NB4 (cell line): ENCODE measurements at regions not wholly inside any gene's neighbourhood (a gene's known extent, or its start where the extent isn't known, plus 50 kb on each side); places are given as distances from the start of the nearest gene placed in this dataset.
"Not testable (repeated sequence)": the region's sequence is repeated elsewhere in the genome, so short reads cannot be mapped to it uniquely, and the experiment has no call there.

Experiments
- DNase-seq: peaks from one replicate; pipeline ENCODE4 v3.0.0; 2010; ENCODE audit warnings: low read depth
- H3K4me3 ChIP-seq: one replicate; pipeline ENCODE4 v1.5.1; 2011; ENCODE audit warnings: mild to moderate bottlenecking, low read depth, low read length, moderate library complexity
- CTCF ChIP-seq: IDR thresholded peaks from one replicate; pipeline ENCODE4 v1.5.1; 2012; ENCODE audit warnings: low read depth, low read length
- MYC ChIP-seq: IDR thresholded peaks from 2 replicates; pipeline ENCODE4 v1.6.1; 2011; ENCODE audit warnings: low read depth, low read length
- POLR2A ChIP-seq: IDR thresholded peaks from 2 replicates; pipeline ENCODE4 v1.6.1; 2011; ENCODE audit warnings: mild to moderate bottlenecking; ENCODE audit not compliant: insufficient read length; ENCODE audit errors: extremely low read depth
- TF ChIP-seq, protein P1 (sequence below): IDR thresholded peaks from 2 replicates; pipeline ENCODE4 v1.6.1; 2011; ENCODE audit warnings: low read depth, low read length

DNA sequence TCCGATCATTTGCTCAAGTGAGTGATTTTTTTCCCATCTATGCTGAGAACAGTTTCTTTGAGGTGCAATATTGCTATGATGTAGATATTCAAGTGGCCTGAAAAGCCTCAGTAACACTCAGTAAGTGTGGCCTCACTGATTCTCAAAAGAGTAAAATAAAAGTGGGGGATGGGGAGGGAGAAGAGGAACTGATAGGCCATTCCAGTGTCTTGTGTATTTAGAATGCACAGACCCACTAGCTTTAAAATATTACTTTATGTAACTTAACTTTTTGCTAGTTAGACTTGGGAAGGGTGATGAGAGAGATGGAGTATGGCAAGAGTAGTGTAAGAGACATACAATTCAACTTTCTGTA lies 79.5 kb upstream of the ZNF608 start:
- H3K4me3 ChIP-seq, result no peak overlapping the region
- no peak for DNase-seq
- TF ChIP-seq, protein P1, sequence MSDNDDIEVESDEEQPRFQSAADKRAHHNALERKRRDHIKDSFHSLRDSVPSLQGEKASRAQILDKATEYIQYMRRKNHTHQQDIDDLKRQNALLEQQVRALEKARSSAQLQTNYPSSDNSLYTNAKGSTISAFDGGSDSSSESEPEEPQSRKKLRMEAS, result no peak
- TF ChIP-seq POLR2A (no peak), MYC (no peak), CTCF (no peak)

DNA sequence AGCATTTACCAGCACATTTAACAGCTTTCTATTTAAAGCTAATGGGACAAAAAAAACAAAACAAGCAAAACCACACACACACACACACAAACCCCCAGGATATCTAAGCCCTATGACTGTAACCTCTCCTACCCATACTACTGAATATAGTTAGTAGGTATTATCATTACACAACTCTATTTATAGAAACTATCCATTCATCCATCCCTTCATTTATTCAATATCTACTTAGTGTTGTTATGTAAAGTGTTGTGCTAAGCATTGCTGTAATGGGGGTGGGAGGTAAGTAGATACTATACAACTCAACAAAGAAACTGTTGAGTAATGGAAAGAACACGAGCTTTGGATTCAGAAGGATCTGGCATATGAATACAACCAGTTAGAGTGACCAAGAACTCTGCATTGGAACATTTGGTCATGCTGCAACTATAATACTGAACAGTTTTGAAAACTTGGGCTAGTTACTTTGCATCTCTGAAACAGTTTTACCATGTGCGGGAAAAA lies 82.3 kb upstream of the ZNF608 start:
- TF ChIP-seq POLR2A (no peak), CTCF (no peak), MYC (no peak)
- TF ChIP-seq, protein P1, result no peak
- no peak overlapping the region for H3K4me3 ChIP-seq
- DNase-seq, result no peak

GRCh38 chr5:124831687-124832240 lies 85.3 kb upstream of the ZNF608 start:
- DNase-seq, result no peak
- H3K4me3 ChIP-seq, result no peak overlapping the region
- TF ChIP-seq POLR2A (no peak), MYC (no peak), CTCF (no peak)
- TF ChIP-seq, protein P1, result no peak

- no peak overlapping the region for H3K4me3 ChIP-seq
- TF ChIP-seq MYC (no peak), POLR2A (no peak), CTCF (no peak)
- TF ChIP-seq, protein P1, result no peak
- no peak for DNase-seq
Measured at GRCh38 chr5:124832510-124832909, 86.1 kb upstream of the ZNF608 start.

DNA sequence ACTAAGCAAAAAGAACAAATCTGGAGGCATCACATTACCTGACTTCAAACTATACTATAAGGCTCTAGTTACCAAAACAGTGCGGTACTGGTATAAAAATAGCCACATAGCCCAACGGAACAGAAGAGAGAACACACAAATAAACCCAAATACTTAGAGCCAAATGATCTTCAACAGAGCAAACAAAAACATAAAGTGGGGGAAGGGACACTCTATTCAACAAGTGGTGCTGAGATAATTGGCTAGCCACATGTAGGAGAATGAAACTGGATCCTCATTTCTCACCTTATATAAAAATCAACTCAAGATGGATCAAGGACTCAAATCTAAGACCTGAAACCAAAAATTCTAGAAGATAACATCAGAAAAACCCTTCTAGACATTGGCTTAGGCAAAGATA lies 89.9 kb upstream of the ZNF608 start:
- not testable (repeated sequence) for DNase-seq, H3K4me3 ChIP-seq

GRCh38 chr5:124839371-124839998 lies 93.0 kb upstream of the ZNF608 start:
- no peak overlapping the region for H3K4me3 ChIP-seq
- DNase-seq, result no peak
- TF ChIP-seq MYC (no peak), POLR2A (no peak), CTCF (no peak)
- TF ChIP-seq, protein P1, result no peak
